ENCODE measurements at regions not wholly inside any gene's neighbourhood (a gene's known extent, or its start where the extent isn't known, plus 50 kb on each side); places are given as distances from the start of the nearest gene placed in this dataset.

GRCh38 chr20:24337551-24337950, 131.9 kb upstream of the SYNDIG1 start:
- intact Hi-C loops (cut with micrococcal nuclease; ENCODE audit: unreplicated experiment) = no loop called here
- H3K27ac ChIP-seq (ENCODE audit: low read depth, low read length, poor library complexity, severe bottlenecking) = no peak overlapping the region
- ChIA-PET POLR2A (ENCODE audit: low non-redundant PET) (no interaction called here), CTCF (no interaction called here)
- no TSS peak for BruUV-seq (replicated peaks)
- no peaks in the 10 kb centered on the region for H3K27me3 ChIP-seq (replicated peaks; ENCODE audit: insufficient read depth, low read depth, low read length, poor library complexity)
- no peaks in the 10 kb centered on the region for H3K36me3 ChIP-seq (ENCODE audit: insufficient read depth, low read length, poor library complexity, severe bottlenecking)
- H3K9me3 ChIP-seq (ENCODE audit: low read depth, low read length, poor library complexity, severe bottlenecking) = no peaks in the 10 kb centered on the region
- no peak for DNase-seq (ENCODE audit: low spot score)
- no peak for TF ChIP-seq CTCF (conservative IDR thresholded peaks at IDR 0.05; ENCODE audit: low read depth, low read length)
- H3K4me1 ChIP-seq (ENCODE audit: insufficient read depth, low read length, poor library complexity, severe bottlenecking) = no peaks in the 10 kb centered on the region
- no peak overlapping the region for H3K4me3 ChIP-seq (ENCODE audit: low read depth, low read length, poor library complexity, severe bottlenecking)

GRCh38 chr20:24337069-24337468, 132.4 kb upstream of the SYNDIG1 start:
- ChIA-PET POLR2A (ENCODE audit: low non-redundant PET) (interaction anchor here (0.6 kb wide), 1 partner anchor 1376 kb away, joined by 4 read pairs; no protein-coding TSS in a partner anchor), CTCF (no interaction called here)
- intact Hi-C loops (cut with micrococcal nuclease; ENCODE audit: unreplicated experiment) = no loop called here
- Histone ChIP-seq H3K27me3 (replicated peaks; ENCODE audit: insufficient read depth, low read depth, low read length, poor library complexity) (no peaks in the 10 kb centered on the region), H3K27ac (ENCODE audit: low read depth, low read length, poor library complexity, severe bottlenecking) (no peak overlapping the region), H3K36me3 (ENCODE audit: insufficient read depth, low read length, poor library complexity, severe bottlenecking) (no peaks in the 10 kb centered on the region), H3K9me3 (ENCODE audit: low read depth, low read length, poor library complexity, severe bottlenecking) (no peaks in the 10 kb centered on the region), H3K4me1 (ENCODE audit: insufficient read depth, low read length, poor library complexity, severe bottlenecking) (no peaks in the 10 kb centered on the region), H3K4me3 (ENCODE audit: low read depth, low read length, poor library complexity, severe bottlenecking) (no peak overlapping the region)
- BruUV-seq (replicated peaks) = no TSS peak
- TF ChIP-seq EZH2 (IDR thresholded peaks at IDR 0.05; ENCODE audit: borderline replicate concordance, low read depth, low read length, poor library complexity, severe bottlenecking) (no peak), CTCF (conservative IDR thresholded peaks at IDR 0.05; ENCODE audit: low read depth, low read length) (no peak)
- DNase-seq (ENCODE audit: low spot score) = no peak

- POLR2A ChIA-PET (ENCODE audit: low non-redundant PET) = no interaction called here
- no peaks in the 10 kb centered on the region for H3K27me3 ChIP-seq (replicated peaks; ENCODE audit: insufficient read depth, low read depth, low read length, poor library complexity)
- no peak for DNase-seq (ENCODE audit: low spot score)
- H3K9me3 ChIP-seq (ENCODE audit: low read depth, low read length, poor library complexity, severe bottlenecking) = no peaks in the 10 kb centered on the region
- no peak overlapping the region for H3K4me3 ChIP-seq (ENCODE audit: low read depth, low read length, poor library complexity, severe bottlenecking)
- no peaks in the 10 kb centered on the region for H3K4me1 ChIP-seq (ENCODE audit: insufficient read depth, low read length, poor library complexity, severe bottlenecking)
- CTCF ChIA-PET = no interaction called here
- BruUV-seq (replicated peaks) = no TSS peak
- no peak for TF ChIP-seq EZH2 (IDR thresholded peaks at IDR 0.05; ENCODE audit: borderline replicate concordance, low read depth, low read length, poor library complexity, severe bottlenecking)
- TF ChIP-seq CTCF (conservative IDR thresholded peaks at IDR 0.05; ENCODE audit: low read depth, low read length) = no peak
- no peak overlapping the region for H3K27ac ChIP-seq (ENCODE audit: low read depth, low read length, poor library complexity, severe bottlenecking)
- intact Hi-C loops (cut with micrococcal nuclease; ENCODE audit: unreplicated experiment) = no loop called here
- no peaks in the 10 kb centered on the region for H3K36me3 ChIP-seq (ENCODE audit: insufficient read depth, low read length, poor library complexity, severe bottlenecking)
These were observed 134.6 kb upstream of the SYNDIG1 start for GRCh38 chr20:24334830-24335229.

Measured in A673 (cell line).